Stimulated activated CD4-positive, alpha-beta T cell treated with anti-CD3 and anti-CD28 coated beads, Interleukin-15, amount 100 ng/mL, for 1 hour (primary cell): ENCODE measurements at regions not wholly inside any gene's neighbourhood (a gene's known extent, or its start where the extent isn't known, plus 50 kb on each side); places are given as distances from the start of the nearest gene placed in this dataset.

Experiments
- DNase-seq, 2 donors: peaks; one replicate each; pipeline ENCODE4 v3.0.0-alpha.2; 2020; ENCODE audit warnings: low read depth in 1 of 2, low spot score in 1 of 2

- no peak for DNase-seq
Measured at GRCh38 chr11:134583397-134583990, 171.5 kb upstream of the B3GAT1 start.

- DNase-seq: no peak
Measured at GRCh38 chr11:134582770-134583095, 170.7 kb upstream of the B3GAT1 start.

GRCh38 chr11:134581966-134582769 lies 170.1 kb upstream of the B3GAT1 start:
- DNase-seq: no peak

GRCh38 chr11:134581121-134581626 lies 169.1 kb upstream of the B3GAT1 start:
- DNase-seq: no peak

- DNase-seq: no peak
Measured at GRCh38 chr11:134580610-134580975, 168.6 kb upstream of the B3GAT1 start.

GRCh38 chr11:134579724-134580609 lies 167.9 kb upstream of the B3GAT1 start:
- no peak for DNase-seq

- DNase-seq: no peak
Measured at GRCh38 chr11:134578807-134579723, 167.0 kb upstream of the B3GAT1 start.

- DNase-seq: no peak
Measured at GRCh38 chr11:134577751-134578395, 165.8 kb upstream of the B3GAT1 start.

GRCh38 chr11:134576721-134577171 lies 164.7 kb upstream of the B3GAT1 start:
- DNase-seq: no peak

- no peak for DNase-seq
Measured at GRCh38 chr11:134576286-134576685, 164.2 kb upstream of the B3GAT1 start.

GRCh38 chr11:134575504-134576230 lies 163.6 kb upstream of the B3GAT1 start:
- no peak for DNase-seq

GRCh38 chr11:134574947-134575346 lies 162.9 kb upstream of the B3GAT1 start:
- DNase-seq: no peak

- no peak for DNase-seq
Measured at GRCh38 chr11:134574425-134574824, 162.4 kb upstream of the B3GAT1 start.

GRCh38 chr11:134573857-134574256 lies 161.8 kb upstream of the B3GAT1 start:
- DNase-seq: no peak

GRCh38 chr11:134572741-134573675 lies 161.0 kb upstream of the B3GAT1 start:
- DNase-seq: no peak

- DNase-seq: no peak
Measured at GRCh38 chr11:134571301-134571700, 159.3 kb upstream of the B3GAT1 start.

GRCh38 chr11:134569195-134569594 lies 157.2 kb upstream of the B3GAT1 start:
- no peak for DNase-seq

GRCh38 chr11:134566311-134566710 lies 154.3 kb upstream of the B3GAT1 start:
- DNase-seq: no peak
